ENCODE measurements at regions not wholly inside any gene's neighbourhood (a gene's known extent, or its start where the extent isn't known, plus 50 kb on each side); places are given as distances from the start of the nearest gene placed in this dataset.

GRCh38 chr12:118706437-118706836 is 274.9 kb upstream of the SRRM4 start (continued):
- TF ChIP-seq CHD7 (IDR thresholded peaks at IDR 0.05; ENCODE audit: insufficient replicate concordance, low read length) (no peak), KDM1A (IDR thresholded peaks at IDR 0.05; ENCODE audit: borderline replicate concordance, low read length) (no peak)
